ENCODE measurements at regions not wholly inside any gene's neighbourhood (a gene's known extent, or its start where the extent isn't known, plus 50 kb on each side); places are given as distances from the start of the nearest gene placed in this dataset.

- Mint-ChIP-seq H3K27me3 (ENCODE audit: unreplicated experiment) (peaks cover 40% of the 10 kb centered on the region), H3K9me3 (ENCODE audit: unreplicated experiment) (no peaks in the 10 kb centered on the region), H3K4me1 (ENCODE audit: unreplicated experiment) (no peaks in the 10 kb centered on the region), H3K36me3 (ENCODE audit: unreplicated experiment) (peaks cover 3% of the 10 kb centered on the region), H3K4me3 (ENCODE audit: unreplicated experiment) (no peak overlapping the region), H3K27ac (ENCODE audit: unreplicated experiment) (no peak overlapping the region)
- DNase-seq (ENCODE audit: extremely low spot score, unreplicated experiment), result no peak
- no peak for TF ChIP-seq CTCF (IDR thresholded peaks at IDR 0.05)
These were observed 648.5 kb upstream of the NRP1 start for GRCh38 chr10:33982995-33983394.

GRCh38 chr10:33981301-33981700 lies 646.8 kb upstream of the NRP1 start:
- H3K4me3 Mint-ChIP-seq (ENCODE audit: unreplicated experiment), result no peak overlapping the region
- DNase-seq (ENCODE audit: extremely low spot score, unreplicated experiment), result no peak
- peaks cover 3% of the 10 kb centered on the region for H3K36me3 Mint-ChIP-seq (ENCODE audit: unreplicated experiment)
- no peaks in the 10 kb centered on the region for H3K9me3 Mint-ChIP-seq (ENCODE audit: unreplicated experiment)
- no peak for TF ChIP-seq CTCF (IDR thresholded peaks at IDR 0.05)
- H3K27me3 Mint-ChIP-seq (ENCODE audit: unreplicated experiment), result peaks cover 52% of the 10 kb centered on the region
- H3K4me1 Mint-ChIP-seq (ENCODE audit: unreplicated experiment), result no peaks in the 10 kb centered on the region
- H3K27ac Mint-ChIP-seq (ENCODE audit: unreplicated experiment), result no peak overlapping the region

GRCh38 chr10:33979195-33979594 lies 644.7 kb upstream of the NRP1 start:
- H3K36me3 Mint-ChIP-seq (ENCODE audit: unreplicated experiment), result peaks cover 3% of the 10 kb centered on the region
- DNase-seq (ENCODE audit: extremely low spot score, unreplicated experiment), result no peak
- H3K4me1 Mint-ChIP-seq (ENCODE audit: unreplicated experiment), result no peaks in the 10 kb centered on the region
- no peak overlapping the region for H3K4me3 Mint-ChIP-seq (ENCODE audit: unreplicated experiment)
- H3K27ac Mint-ChIP-seq (ENCODE audit: unreplicated experiment), result no peak overlapping the region
- peaks cover 61% of the 10 kb centered on the region for H3K27me3 Mint-ChIP-seq (ENCODE audit: unreplicated experiment)
- no peak for TF ChIP-seq CTCF (IDR thresholded peaks at IDR 0.05)
- no peaks in the 10 kb centered on the region for H3K9me3 Mint-ChIP-seq (ENCODE audit: unreplicated experiment)

- no peak for TF ChIP-seq CTCF (IDR thresholded peaks at IDR 0.05)
- H3K27ac Mint-ChIP-seq (ENCODE audit: unreplicated experiment), result no peak overlapping the region
- H3K4me3 Mint-ChIP-seq (ENCODE audit: unreplicated experiment), result no peak overlapping the region
- peaks cover 55% of the 10 kb centered on the region for H3K27me3 Mint-ChIP-seq (ENCODE audit: unreplicated experiment)
- H3K36me3 Mint-ChIP-seq (ENCODE audit: unreplicated experiment), result no peaks in the 10 kb centered on the region
- no peaks in the 10 kb centered on the region for H3K9me3 Mint-ChIP-seq (ENCODE audit: unreplicated experiment)
- no peak for DNase-seq (ENCODE audit: extremely low spot score, unreplicated experiment)
- no peaks in the 10 kb centered on the region for H3K4me1 Mint-ChIP-seq (ENCODE audit: unreplicated experiment)
These were observed 641.0 kb upstream of the NRP1 start for GRCh38 chr10:33975481-33975880.

DNA sequence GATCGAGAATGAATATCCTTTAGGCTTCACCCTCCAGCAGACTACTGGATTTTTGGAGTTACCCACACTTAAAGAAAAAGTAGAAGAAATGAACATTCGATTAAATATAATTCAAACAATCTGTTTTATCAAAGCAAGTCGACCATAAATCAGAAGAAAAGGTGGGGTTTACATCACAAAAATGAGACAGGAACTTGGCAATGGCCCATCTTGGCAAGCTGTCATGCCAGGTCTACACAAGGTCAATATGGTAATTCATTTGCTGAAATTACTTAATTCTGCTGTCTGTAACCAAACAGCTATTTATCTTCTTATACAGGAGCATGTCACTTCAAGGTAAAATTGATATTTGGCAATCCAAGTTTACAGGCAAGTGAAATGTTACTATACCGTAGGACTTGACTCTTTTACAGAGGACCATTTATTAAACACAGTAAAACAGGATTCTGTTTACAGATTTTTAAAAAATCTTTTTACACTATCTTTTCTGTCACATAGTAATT lies 640.6 kb upstream of the NRP1 start:
- peaks cover 51% of the 10 kb centered on the region for H3K27me3 Mint-ChIP-seq (ENCODE audit: unreplicated experiment)
- no peak for DNase-seq (ENCODE audit: extremely low spot score, unreplicated experiment)
- no peak for TF ChIP-seq CTCF (IDR thresholded peaks at IDR 0.05)
- no peak overlapping the region for H3K27ac Mint-ChIP-seq (ENCODE audit: unreplicated experiment)
- H3K4me3 Mint-ChIP-seq (ENCODE audit: unreplicated experiment), result no peak overlapping the region
- no peaks in the 10 kb centered on the region for H3K4me1 Mint-ChIP-seq (ENCODE audit: unreplicated experiment)
- no peaks in the 10 kb centered on the region for H3K36me3 Mint-ChIP-seq (ENCODE audit: unreplicated experiment)
- no peaks in the 10 kb centered on the region for H3K9me3 Mint-ChIP-seq (ENCODE audit: unreplicated experiment)

Data from osteocyte (in vitro differentiated cells).